Liver (tissue), 8 donors: ENCODE measurements at regions not wholly inside any gene's neighbourhood (a gene's known extent, or its start where the extent isn't known, plus 50 kb on each side); places are given as distances from the start of the nearest gene placed in this dataset.

ENCODE experiments used
- DNase-seq: peaks from one replicate; pipeline ENCODE4 v3.0.0-alpha.2; 2017; ENCODE audit warnings: low spot score
- H3K27ac ChIP-seq, 2 donors: one replicate each; pipeline ENCODE4 v1.7.0; 2013; ENCODE audit warnings: inconsistent platforms in 2 of 2, low read length in 2 of 2, control low read depth in 1 of 2, low read depth in 1 of 2, mild to moderate bottlenecking in 1 of 2
- H3K27me3 ChIP-seq, 4 donors: one replicate each; pipeline versions ENCODE4 v1.6.1 to v1.7.0; 2013; ENCODE audit warnings: low read length in 3 of 4, inconsistent platforms in 1 of 4, mild to moderate bottlenecking in 1 of 4, moderate library complexity in 1 of 4; ENCODE audit not compliant: control insufficient read depth in 4 of 4, insufficient read depth in 4 of 4
- H3K36me3 ChIP-seq, 4 donors: one replicate each; pipeline versions ENCODE4 v1.6.1 to v1.7.0; 2013; ENCODE audit warnings: low read length in 3 of 4, mild to moderate bottlenecking in 3 of 4, low read depth in 1 of 4, moderate library complexity in 1 of 4; ENCODE audit not compliant: control insufficient read depth in 4 of 4, insufficient read depth in 3 of 4
- H3K4me1 ChIP-seq, 4 donors: one replicate each; pipeline versions ENCODE4 v1.6.1 to v1.7.0; 2013; ENCODE audit warnings: low read length in 3 of 4, mild to moderate bottlenecking in 3 of 4, moderate library complexity in 1 of 4; ENCODE audit not compliant: control insufficient read depth in 4 of 4, insufficient read depth in 4 of 4
- H3K4me3 ChIP-seq, 3 donors: one replicate each; pipeline versions ENCODE4 v1.6.1 to v1.7.0; 2013; ENCODE audit warnings: low read length in 3 of 3, control low read depth in 1 of 3, low read depth in 1 of 3, mild to moderate bottlenecking in 1 of 3
- H3K9ac ChIP-seq, 2 donors: one replicate each; pipeline ENCODE4 v1.7.0; 2013; ENCODE audit warnings: low read length in 2 of 2, mild to moderate bottlenecking in 2 of 2, moderate library complexity in 2 of 2, control low read depth in 1 of 2, low read depth in 1 of 2
- H3K9me3 ChIP-seq, 4 donors: one replicate each; pipeline versions ENCODE4 v1.6.1 to v1.7.0; 2013; ENCODE audit warnings: low read length in 3 of 4; ENCODE audit not compliant: control insufficient read depth in 4 of 4
- EGR1 ChIP-seq, 2 donors: IDR thresholded peaks; 2 replicates each; pipeline ENCODE4 v1.6.1; 2016 to 2018; ENCODE audit warnings: antibody characterized with exemption in 2 of 2, low read depth in 2 of 2
- FOXA1 ChIP-seq: IDR thresholded peaks from 2 replicates; pipeline ENCODE4 v1.6.1; 2016; ENCODE audit warnings: antibody characterized with exemption
- GABPA ChIP-seq, 2 donors: IDR thresholded peaks in 1 of 2; conservative IDR thresholded peaks in 1 of 2; 2 replicates each; pipeline ENCODE4 v1.6.1; 2016; ENCODE audit warnings: antibody characterized with exemption in 2 of 2, mild to moderate bottlenecking in 1 of 2, moderate library complexity in 1 of 2
- HNF4A ChIP-seq, 2 donors: conservative IDR thresholded peaks; 2 replicates each; pipeline ENCODE4 v1.6.1; 2016; ENCODE audit warnings: antibody characterized with exemption in 2 of 2, mild to moderate bottlenecking in 2 of 2
- HNF4G ChIP-seq: IDR thresholded peaks from 2 replicates; pipeline ENCODE4 v1.6.1; 2016; ENCODE audit warnings: antibody characterized with exemption
- JUND ChIP-seq, 2 donors: IDR thresholded peaks; 2 replicates each; pipeline ENCODE4 v1.6.1; 2016; ENCODE audit warnings: antibody characterized with exemption in 2 of 2
- NR2F2 ChIP-seq: IDR thresholded peaks from 2 replicates; pipeline ENCODE4 v1.6.1; 2016; ENCODE audit warnings: antibody characterized with exemption
- RAD21 ChIP-seq, 2 donors: IDR thresholded peaks; 2 replicates each; pipeline ENCODE4 v1.6.1; 2016; ENCODE audit warnings: antibody characterized with exemption in 2 of 2, mild to moderate bottlenecking in 2 of 2
- RXRA ChIP-seq, 2 donors: IDR thresholded peaks; 2 replicates each; pipeline ENCODE4 v1.6.1; 2017 to 2018; ENCODE audit warnings: antibody characterized with exemption in 2 of 2, mild to moderate bottlenecking in 1 of 2
- SP1 ChIP-seq: IDR thresholded peaks from 2 replicates; pipeline ENCODE4 v1.6.1; 2018; ENCODE audit warnings: antibody characterized with exemption, mild to moderate bottlenecking
- TAF1 ChIP-seq: conservative IDR thresholded peaks from 2 replicates; pipeline ENCODE4 v1.6.1; 2016; ENCODE audit warnings: antibody characterized with exemption, mild to moderate bottlenecking
- YY1 ChIP-seq: IDR thresholded peaks from 2 replicates; pipeline ENCODE4 v1.6.1; 2016; ENCODE audit warnings: antibody characterized with exemption, mild to moderate bottlenecking
- WGBS: extraction: QIAGEN DNeasy Blood & Tissue Kit; methylation state at CpG from one replicate; pipeline ENCODE4 v1.1.7; 2013; 5-methylcytosine and 5-hydroxymethylcytosine counted together
- TF ChIP-seq, protein P1 (sequence below): IDR thresholded peaks from 2 replicates; pipeline ENCODE4 v1.6.1; 2016; ENCODE audit warnings: antibody characterized with exemption
- TF ChIP-seq, protein P2 (sequence below): fragments of 150-350 bp; IDR thresholded peaks from 2 replicates; pipeline ENCODE4 v1.5.1; 2017; ENCODE audit warnings: improper control_type of control experiment, low read depth, low read length; ENCODE audit not compliant: missing input control
- TF ChIP-seq, protein P3 (sequence below): IDR thresholded peaks from 2 replicates; pipeline ENCODE4 v1.6.1; 2016; ENCODE audit warnings: antibody characterized with exemption
- TF ChIP-seq, protein P4 (sequence below): IDR thresholded peaks from 2 replicates; pipeline ENCODE4 v1.6.1; 2016; ENCODE audit warnings: antibody characterized with exemption, mild to moderate bottlenecking
- donor health status: healthy.
- donor health status: healthy.
- donor health status: healthy.
- donor health status: healthy.
- donor health status: healthy.

DNA sequence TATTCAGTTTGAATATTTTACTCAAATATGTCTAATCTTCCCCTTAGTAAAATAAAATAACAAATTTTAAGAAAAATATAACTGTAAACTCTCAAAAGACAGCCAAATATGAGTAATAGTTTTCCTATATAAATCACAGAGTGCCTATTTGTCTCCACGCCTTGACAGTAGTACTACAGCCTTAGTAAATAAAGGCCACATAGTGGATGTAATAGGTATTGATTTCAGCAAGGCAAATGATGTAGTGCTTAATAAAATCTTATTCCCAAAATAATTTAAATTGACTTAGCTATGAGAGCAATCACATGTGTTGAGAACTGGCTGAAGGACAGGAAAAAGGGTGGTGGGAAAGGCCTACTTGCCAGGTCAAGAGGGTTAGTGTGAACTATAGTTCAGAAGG lies 747.2 kb downstream of the OLFM4 start:
- H3K27ac ChIP-seq = no peak overlapping the region
- TF ChIP-seq HNF4A (conservative IDR thresholded peaks at IDR 0.05) (no peak), RXRA (IDR thresholded peaks at IDR 0.05) (no peak), SP1 (no peak), FOXA1 (no peak), TAF1 (no peak), JUND (IDR thresholded peaks at IDR 0.05) (no peak), GABPA (IDR thresholded peaks at IDR 0.05 in 1 of 2, conservative IDR thresholded peaks at IDR 0.05 in 1 of 2) (no peak), RAD21 (IDR thresholded peaks at IDR 0.05) (no peak), EGR1 (IDR thresholded peaks at IDR 0.05; ENCODE audit: low read depth in 2 of 2) (no peak)

DNA sequence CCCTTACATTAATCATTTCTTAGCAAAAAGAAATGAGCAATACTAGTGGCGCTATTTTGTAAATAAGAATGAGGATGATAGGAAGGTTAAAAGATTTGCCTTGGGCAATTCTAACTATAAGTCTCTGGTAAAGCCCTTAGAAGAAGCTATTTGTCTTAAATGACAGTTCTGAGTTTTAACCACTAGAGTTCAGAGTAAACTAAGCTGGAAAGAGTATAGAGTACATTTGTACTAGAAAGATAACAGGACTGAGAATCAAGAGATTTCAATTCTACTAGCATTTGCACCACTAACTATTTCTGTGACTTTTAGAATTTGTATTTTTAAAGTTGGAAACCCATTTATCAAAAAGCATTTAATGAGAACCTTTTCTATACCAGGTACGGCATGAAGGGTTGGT lies 750.3 kb downstream of the OLFM4 start:
- Histone ChIP-seq H3K9ac (no peak overlapping the region), H3K9me3 (no peaks in the 10 kb centered on the region), H3K36me3 (no peaks in the 10 kb centered on the region), H3K4me3 (no peak overlapping the region), H3K27ac (no peak overlapping the region), H3K27me3 (peaks cover 0 to 3% (median under 1%) of the 10 kb centered on the region in 4 donors), H3K4me1 (peaks cover 0 to 5% (median 2%) of the 10 kb centered on the region in 4 donors)
- no peak for DNase-seq
- WGBS = 75% methylated on average over 2 of the region's 2 CpGs
- TF ChIP-seq YY1 = no peak
- no peak for TF ChIP-seq HNF4A (conservative IDR thresholded peaks at IDR 0.05)
- TF ChIP-seq, protein P1, sequence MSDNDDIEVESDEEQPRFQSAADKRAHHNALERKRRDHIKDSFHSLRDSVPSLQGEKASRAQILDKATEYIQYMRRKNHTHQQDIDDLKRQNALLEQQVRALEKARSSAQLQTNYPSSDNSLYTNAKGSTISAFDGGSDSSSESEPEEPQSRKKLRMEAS = no peak
- TF ChIP-seq HNF4G = no peak
- TF ChIP-seq, protein P2, sequence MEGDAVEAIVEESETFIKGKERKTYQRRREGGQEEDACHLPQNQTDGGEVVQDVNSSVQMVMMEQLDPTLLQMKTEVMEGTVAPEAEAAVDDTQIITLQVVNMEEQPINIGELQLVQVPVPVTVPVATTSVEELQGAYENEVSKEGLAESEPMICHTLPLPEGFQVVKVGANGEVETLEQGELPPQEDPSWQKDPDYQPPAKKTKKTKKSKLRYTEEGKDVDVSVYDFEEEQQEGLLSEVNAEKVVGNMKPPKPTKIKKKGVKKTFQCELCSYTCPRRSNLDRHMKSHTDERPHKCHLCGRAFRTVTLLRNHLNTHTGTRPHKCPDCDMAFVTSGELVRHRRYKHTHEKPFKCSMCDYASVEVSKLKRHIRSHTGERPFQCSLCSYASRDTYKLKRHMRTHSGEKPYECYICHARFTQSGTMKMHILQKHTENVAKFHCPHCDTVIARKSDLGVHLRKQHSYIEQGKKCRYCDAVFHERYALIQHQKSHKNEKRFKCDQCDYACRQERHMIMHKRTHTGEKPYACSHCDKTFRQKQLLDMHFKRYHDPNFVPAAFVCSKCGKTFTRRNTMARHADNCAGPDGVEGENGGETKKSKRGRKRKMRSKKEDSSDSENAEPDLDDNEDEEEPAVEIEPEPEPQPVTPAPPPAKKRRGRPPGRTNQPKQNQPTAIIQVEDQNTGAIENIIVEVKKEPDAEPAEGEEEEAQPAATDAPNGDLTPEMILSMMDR = no peak
- no peak for TF ChIP-seq JUND (IDR thresholded peaks at IDR 0.05)
- TF ChIP-seq, protein P3, sequence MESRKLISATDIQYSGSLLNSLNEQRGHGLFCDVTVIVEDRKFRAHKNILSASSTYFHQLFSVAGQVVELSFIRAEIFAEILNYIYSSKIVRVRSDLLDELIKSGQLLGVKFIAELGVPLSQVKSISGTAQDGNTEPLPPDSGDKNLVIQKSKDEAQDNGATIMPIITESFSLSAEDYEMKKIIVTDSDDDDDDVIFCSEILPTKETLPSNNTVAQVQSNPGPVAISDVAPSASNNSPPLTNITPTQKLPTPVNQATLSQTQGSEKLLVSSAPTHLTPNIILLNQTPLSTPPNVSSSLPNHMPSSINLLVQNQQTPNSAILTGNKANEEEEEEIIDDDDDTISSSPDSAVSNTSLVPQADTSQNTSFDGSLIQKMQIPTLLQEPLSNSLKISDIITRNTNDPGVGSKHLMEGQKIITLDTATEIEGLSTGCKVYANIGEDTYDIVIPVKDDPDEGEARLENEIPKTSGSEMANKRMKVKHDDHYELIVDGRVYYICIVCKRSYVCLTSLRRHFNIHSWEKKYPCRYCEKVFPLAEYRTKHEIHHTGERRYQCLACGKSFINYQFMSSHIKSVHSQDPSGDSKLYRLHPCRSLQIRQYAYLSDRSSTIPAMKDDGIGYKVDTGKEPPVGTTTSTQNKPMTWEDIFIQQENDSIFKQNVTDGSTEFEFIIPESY = no peak
- no peak for TF ChIP-seq SP1
- TF ChIP-seq RXRA (IDR thresholded peaks at IDR 0.05) = no peak
- TF ChIP-seq, protein P4, sequence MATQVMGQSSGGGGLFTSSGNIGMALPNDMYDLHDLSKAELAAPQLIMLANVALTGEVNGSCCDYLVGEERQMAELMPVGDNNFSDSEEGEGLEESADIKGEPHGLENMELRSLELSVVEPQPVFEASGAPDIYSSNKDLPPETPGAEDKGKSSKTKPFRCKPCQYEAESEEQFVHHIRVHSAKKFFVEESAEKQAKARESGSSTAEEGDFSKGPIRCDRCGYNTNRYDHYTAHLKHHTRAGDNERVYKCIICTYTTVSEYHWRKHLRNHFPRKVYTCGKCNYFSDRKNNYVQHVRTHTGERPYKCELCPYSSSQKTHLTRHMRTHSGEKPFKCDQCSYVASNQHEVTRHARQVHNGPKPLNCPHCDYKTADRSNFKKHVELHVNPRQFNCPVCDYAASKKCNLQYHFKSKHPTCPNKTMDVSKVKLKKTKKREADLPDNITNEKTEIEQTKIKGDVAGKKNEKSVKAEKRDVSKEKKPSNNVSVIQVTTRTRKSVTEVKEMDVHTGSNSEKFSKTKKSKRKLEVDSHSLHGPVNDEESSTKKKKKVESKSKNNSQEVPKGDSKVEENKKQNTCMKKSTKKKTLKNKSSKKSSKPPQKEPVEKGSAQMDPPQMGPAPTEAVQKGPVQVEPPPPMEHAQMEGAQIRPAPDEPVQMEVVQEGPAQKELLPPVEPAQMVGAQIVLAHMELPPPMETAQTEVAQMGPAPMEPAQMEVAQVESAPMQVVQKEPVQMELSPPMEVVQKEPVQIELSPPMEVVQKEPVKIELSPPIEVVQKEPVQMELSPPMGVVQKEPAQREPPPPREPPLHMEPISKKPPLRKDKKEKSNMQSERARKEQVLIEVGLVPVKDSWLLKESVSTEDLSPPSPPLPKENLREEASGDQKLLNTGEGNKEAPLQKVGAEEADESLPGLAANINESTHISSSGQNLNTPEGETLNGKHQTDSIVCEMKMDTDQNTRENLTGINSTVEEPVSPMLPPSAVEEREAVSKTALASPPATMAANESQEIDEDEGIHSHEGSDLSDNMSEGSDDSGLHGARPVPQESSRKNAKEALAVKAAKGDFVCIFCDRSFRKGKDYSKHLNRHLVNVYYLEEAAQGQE = no peak
- TF ChIP-seq FOXA1 = no peak
- no peak for TF ChIP-seq NR2F2
- no peak for TF ChIP-seq TAF1

More for the DNA sequence above, 747.2 kb downstream of the OLFM4 start:
- no peak overlapping the region for H3K4me3 ChIP-seq
- no peaks in the 10 kb centered on the region for H3K36me3 ChIP-seq
- H3K4me1 ChIP-seq = no peaks in the 10 kb centered on the region
- no peaks in the 10 kb centered on the region for H3K9me3 ChIP-seq
- H3K27me3 ChIP-seq = peaks cover 0 to 2% (median 0%) of the 10 kb centered on the region in 4 donors
- no peak for DNase-seq
- 88% methylated on average over 1 of the region's 1 CpG for WGBS
- no peak overlapping the region for H3K9ac ChIP-seq
